NB4 (cell line): ENCODE measurements at regions not wholly inside any gene's neighbourhood (a gene's known extent, or its start where the extent isn't known, plus 50 kb on each side); places are given as distances from the start of the nearest gene placed in this dataset.

Source experiments
- MYC ChIP-seq: IDR thresholded peaks from 2 replicates; pipeline ENCODE4 v1.6.1; 2011; ENCODE audit warnings: low read depth, low read length
- POLR2A ChIP-seq: IDR thresholded peaks from 2 replicates; pipeline ENCODE4 v1.6.1; 2011; ENCODE audit warnings: mild to moderate bottlenecking; ENCODE audit not compliant: insufficient read length; ENCODE audit errors: extremely low read depth
- TF ChIP-seq, protein P1 (sequence below): IDR thresholded peaks from one replicate; pipeline ENCODE4 v1.5.1; 2012; ENCODE audit warnings: low read depth, low read length

DNA sequence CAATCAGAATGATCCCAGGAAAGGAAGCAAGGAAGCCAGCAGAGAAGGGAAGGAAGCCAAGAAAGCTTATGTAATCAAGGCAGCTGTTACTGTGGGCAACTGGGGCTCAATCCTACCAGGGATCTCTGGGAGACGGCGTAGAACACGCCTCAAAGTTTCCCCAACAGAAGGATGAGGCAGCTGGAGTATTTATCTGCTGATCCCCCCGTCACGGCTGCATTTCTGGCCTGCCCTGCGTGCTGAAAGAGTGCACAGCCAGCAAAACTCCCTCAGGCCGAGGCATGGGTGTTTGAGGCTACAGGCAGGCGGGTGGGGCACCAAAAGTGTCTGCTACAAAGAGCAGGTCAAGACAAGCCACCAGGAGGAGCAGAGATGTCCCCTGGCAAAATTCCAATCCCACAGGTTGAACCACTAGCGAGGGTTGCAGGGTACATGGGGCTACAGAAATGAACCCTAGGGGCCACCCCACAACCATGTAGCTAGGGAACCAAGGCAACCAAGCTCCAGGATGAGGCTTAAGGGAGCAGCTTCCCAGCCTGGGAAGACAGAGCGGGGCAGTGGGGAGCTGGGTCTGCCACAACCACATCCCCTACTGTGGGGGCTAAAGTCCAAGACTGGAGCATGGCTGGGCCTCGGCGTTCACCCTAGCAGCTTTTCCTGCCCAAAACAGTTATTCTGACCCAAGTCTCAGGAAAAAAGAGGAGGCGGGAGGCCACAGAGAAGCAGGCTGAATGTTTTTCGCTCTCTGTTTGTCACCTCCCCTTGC lies 113.4 kb downstream of the BCOR start:
- TF ChIP-seq POLR2A = no peak
- TF ChIP-seq, protein P1, sequence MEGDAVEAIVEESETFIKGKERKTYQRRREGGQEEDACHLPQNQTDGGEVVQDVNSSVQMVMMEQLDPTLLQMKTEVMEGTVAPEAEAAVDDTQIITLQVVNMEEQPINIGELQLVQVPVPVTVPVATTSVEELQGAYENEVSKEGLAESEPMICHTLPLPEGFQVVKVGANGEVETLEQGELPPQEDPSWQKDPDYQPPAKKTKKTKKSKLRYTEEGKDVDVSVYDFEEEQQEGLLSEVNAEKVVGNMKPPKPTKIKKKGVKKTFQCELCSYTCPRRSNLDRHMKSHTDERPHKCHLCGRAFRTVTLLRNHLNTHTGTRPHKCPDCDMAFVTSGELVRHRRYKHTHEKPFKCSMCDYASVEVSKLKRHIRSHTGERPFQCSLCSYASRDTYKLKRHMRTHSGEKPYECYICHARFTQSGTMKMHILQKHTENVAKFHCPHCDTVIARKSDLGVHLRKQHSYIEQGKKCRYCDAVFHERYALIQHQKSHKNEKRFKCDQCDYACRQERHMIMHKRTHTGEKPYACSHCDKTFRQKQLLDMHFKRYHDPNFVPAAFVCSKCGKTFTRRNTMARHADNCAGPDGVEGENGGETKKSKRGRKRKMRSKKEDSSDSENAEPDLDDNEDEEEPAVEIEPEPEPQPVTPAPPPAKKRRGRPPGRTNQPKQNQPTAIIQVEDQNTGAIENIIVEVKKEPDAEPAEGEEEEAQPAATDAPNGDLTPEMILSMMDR = no peak
- TF ChIP-seq MYC = no peak
